ENCODE measurements at regions not wholly inside any gene's neighbourhood (a gene's known extent, or its start where the extent isn't known, plus 50 kb on each side); places are given as distances from the start of the nearest gene placed in this dataset.

GRCh38 chr14:31943861-31944255 is 133.2 kb upstream of the ARHGAP5 start:
- no peak for DNase-seq (ENCODE audit: low read depth in 2 of 2)

- no peak for DNase-seq (ENCODE audit: low read depth in 2 of 2)
Observed at GRCh38 chr14:31944256-31945073, 132.6 kb upstream of the ARHGAP5 start.

GRCh38 chr14:31945074-31945613 is 132.0 kb upstream of the ARHGAP5 start:
- DNase-seq (ENCODE audit: low read depth in 2 of 2): no peak

- no peak for DNase-seq (ENCODE audit: low read depth in 2 of 2)
Observed at GRCh38 chr14:31945701-31946100, 131.4 kb upstream of the ARHGAP5 start.

GRCh38 chr14:31947076-31947475 is 130.0 kb upstream of the ARHGAP5 start:
- no peak for DNase-seq (ENCODE audit: low read depth in 2 of 2)

- DNase-seq (ENCODE audit: low read depth in 2 of 2): no peak
Observed at GRCh38 chr14:31947680-31948595, 129.2 kb upstream of the ARHGAP5 start.

GRCh38 chr14:31949709-31950108 is 127.4 kb upstream of the ARHGAP5 start:
- no peak for DNase-seq (ENCODE audit: low read depth in 2 of 2)

- no peak for DNase-seq (ENCODE audit: low read depth in 2 of 2)
Observed at GRCh38 chr14:31950331-31950730, 126.8 kb upstream of the ARHGAP5 start.

GRCh38 chr14:31950764-31951637 is 126.1 kb upstream of the ARHGAP5 start:
- no peak for DNase-seq (ENCODE audit: low read depth in 2 of 2)

- DNase-seq (ENCODE audit: low read depth in 2 of 2): no peak
Observed at GRCh38 chr14:31951638-31951964, 125.5 kb upstream of the ARHGAP5 start.

- no peak for DNase-seq (ENCODE audit: low read depth in 2 of 2)
Observed at GRCh38 chr14:31952573-31952972, 124.5 kb upstream of the ARHGAP5 start.

- DNase-seq (ENCODE audit: low read depth in 2 of 2): no peak
Observed at GRCh38 chr14:31953210-31953609, 123.9 kb upstream of the ARHGAP5 start.

- no peak for DNase-seq (ENCODE audit: low read depth in 2 of 2)
Observed at GRCh38 chr14:31954991-31955390, 122.1 kb upstream of the ARHGAP5 start.

GRCh38 chr14:31955936-31956579 is 121.0 kb upstream of the ARHGAP5 start:
- DNase-seq (ENCODE audit: low read depth in 2 of 2): no peak

- DNase-seq (ENCODE audit: low read depth in 2 of 2): no peak
Observed at GRCh38 chr14:31957565-31957964, 119.5 kb upstream of the ARHGAP5 start.

GRCh38 chr14:31960039-31960438 is 117.1 kb upstream of the ARHGAP5 start:
- no peak for DNase-seq (ENCODE audit: low read depth in 2 of 2)

- DNase-seq (ENCODE audit: low read depth in 2 of 2): no peak
Observed at GRCh38 chr14:31961896-31962295, 115.2 kb upstream of the ARHGAP5 start.

- DNase-seq (ENCODE audit: low read depth in 2 of 2): no peak
Observed at GRCh38 chr14:31962920-31963319, 114.2 kb upstream of the ARHGAP5 start.

- no peak for DNase-seq (ENCODE audit: low read depth in 2 of 2)
Observed at GRCh38 chr14:31963587-31963986, 113.5 kb upstream of the ARHGAP5 start.

- DNase-seq (ENCODE audit: low read depth in 2 of 2): no peak
Observed at GRCh38 chr14:31964490-31964889, 112.6 kb upstream of the ARHGAP5 start.

- no peak for DNase-seq (ENCODE audit: low read depth in 2 of 2)
Observed at GRCh38 chr14:31965071-31965734, 111.9 kb upstream of the ARHGAP5 start.
